ENCODE measurements at regions not wholly inside any gene's neighbourhood (a gene's known extent, or its start where the extent isn't known, plus 50 kb on each side); places are given as distances from the start of the nearest gene placed in this dataset.

DNA sequence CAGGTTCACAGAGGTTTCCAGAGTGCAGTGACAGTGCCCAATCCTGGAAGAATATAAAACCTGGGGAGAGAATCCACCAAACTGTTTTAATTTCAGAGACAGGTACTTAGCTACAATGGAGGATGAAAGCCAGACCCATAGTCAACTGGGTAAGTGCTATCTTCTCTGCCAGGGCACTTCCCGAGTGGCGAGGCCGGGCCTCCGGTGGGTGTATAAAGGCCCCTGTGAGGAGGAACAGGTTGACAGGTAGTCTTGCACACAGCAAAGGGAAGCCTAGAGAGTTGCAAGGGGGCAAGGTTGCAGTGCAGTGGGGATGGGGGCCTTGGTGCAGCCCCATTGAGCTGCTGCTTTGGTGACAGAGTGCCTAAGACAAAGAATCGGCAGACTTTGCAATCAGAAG lies 130.7 kb downstream of the SLC38A6 start:
- TF ChIP-seq, protein P1, sequence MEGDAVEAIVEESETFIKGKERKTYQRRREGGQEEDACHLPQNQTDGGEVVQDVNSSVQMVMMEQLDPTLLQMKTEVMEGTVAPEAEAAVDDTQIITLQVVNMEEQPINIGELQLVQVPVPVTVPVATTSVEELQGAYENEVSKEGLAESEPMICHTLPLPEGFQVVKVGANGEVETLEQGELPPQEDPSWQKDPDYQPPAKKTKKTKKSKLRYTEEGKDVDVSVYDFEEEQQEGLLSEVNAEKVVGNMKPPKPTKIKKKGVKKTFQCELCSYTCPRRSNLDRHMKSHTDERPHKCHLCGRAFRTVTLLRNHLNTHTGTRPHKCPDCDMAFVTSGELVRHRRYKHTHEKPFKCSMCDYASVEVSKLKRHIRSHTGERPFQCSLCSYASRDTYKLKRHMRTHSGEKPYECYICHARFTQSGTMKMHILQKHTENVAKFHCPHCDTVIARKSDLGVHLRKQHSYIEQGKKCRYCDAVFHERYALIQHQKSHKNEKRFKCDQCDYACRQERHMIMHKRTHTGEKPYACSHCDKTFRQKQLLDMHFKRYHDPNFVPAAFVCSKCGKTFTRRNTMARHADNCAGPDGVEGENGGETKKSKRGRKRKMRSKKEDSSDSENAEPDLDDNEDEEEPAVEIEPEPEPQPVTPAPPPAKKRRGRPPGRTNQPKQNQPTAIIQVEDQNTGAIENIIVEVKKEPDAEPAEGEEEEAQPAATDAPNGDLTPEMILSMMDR (IDR thresholded peaks at IDR 0.05) = no peak
- TF ChIP-seq POLR2A (IDR thresholded peaks at IDR 0.05) = no peak
